Tibial nerve (tissue), 4 donors: ENCODE measurements at regions not wholly inside any gene's neighbourhood (a gene's known extent, or its start where the extent isn't known, plus 50 kb on each side); places are given as distances from the start of the nearest gene placed in this dataset.

ENCODE experiments used
- DNase-seq, 2 donors: peaks; one replicate each; pipeline ENCODE4 v3.0.0-alpha.2; 2019; ENCODE audit warnings: low spot score in 2 of 2
- H3K27ac ChIP-seq, 4 donors: fragments of 200-600 bp; sonication (generic) in 3 of 4; one replicate each; pipeline ENCODE4 v1.5.1; 2017 to 2019; ENCODE audit warnings: mild to moderate bottlenecking in 1 of 4
- H3K27me3 ChIP-seq, 2 donors: fragments of 200-600 bp; sonication (generic) in 1 of 2; one replicate each; pipeline versions ENCODE4 v1.5.1 to v1.6.0; 2017 to 2019
- H3K36me3 ChIP-seq, 3 donors: fragments of 200-600 bp; sonication (generic); one replicate each; pipeline ENCODE4 v1.5.1; 2018 to 2019
- H3K4me1 ChIP-seq, 4 donors: fragments of 200-600 bp; sonication (generic) in 3 of 4; one replicate each; pipeline ENCODE4 v1.5.1; 2017 to 2019
- H3K4me3 ChIP-seq, 4 donors: fragments of 200-600 bp; sonication (generic) in 3 of 4; one replicate each; pipeline ENCODE4 v1.5.1; 2017 to 2019; ENCODE audit warnings: mild to moderate bottlenecking in 1 of 4, moderate library complexity in 1 of 4
- H3K9me3 ChIP-seq, 4 donors: fragments of 200-600 bp; sonication (generic) in 3 of 4; one replicate each; pipeline ENCODE4 v1.5.1; 2017 to 2019
- EP300 ChIP-seq, 2 donors: sonication (generic); formaldehyde crosslinking; IDR thresholded peaks; one replicate each; pipeline ENCODE4 v1.6.1; 2017; ENCODE audit warnings: antibody characterized with exemption in 2 of 2, mild to moderate bottlenecking in 1 of 2
- POLR2A ChIP-seq, 2 donors: fragments of 450-650 bp; IDR thresholded peaks; one replicate each; pipeline ENCODE4 v1.6.1; 2017; ENCODE audit warnings: antibody characterized with exemption in 2 of 2, mild to moderate bottlenecking in 2 of 2, moderate library complexity in 2 of 2
- WGBS, 2 donors: methylation state at CpG; one replicate each; pipeline ENCODE4 v1.1.5; 2018; 5-methylcytosine and 5-hydroxymethylcytosine counted together
- TF ChIP-seq, protein P1 (sequence below), 5 experiments: fragments of 200-600 bp in 3 of 5; fragments of 450-650 bp in 2 of 5; sonication (generic) in 3 of 5; IDR thresholded peaks; one replicate each; pipeline ENCODE4 v1.5.1; 2016 to 2019; ENCODE audit warnings: antibody characterized with exemption in 5 of 5, mild to moderate bottlenecking in 3 of 5, moderate library complexity in 2 of 5

DNA sequence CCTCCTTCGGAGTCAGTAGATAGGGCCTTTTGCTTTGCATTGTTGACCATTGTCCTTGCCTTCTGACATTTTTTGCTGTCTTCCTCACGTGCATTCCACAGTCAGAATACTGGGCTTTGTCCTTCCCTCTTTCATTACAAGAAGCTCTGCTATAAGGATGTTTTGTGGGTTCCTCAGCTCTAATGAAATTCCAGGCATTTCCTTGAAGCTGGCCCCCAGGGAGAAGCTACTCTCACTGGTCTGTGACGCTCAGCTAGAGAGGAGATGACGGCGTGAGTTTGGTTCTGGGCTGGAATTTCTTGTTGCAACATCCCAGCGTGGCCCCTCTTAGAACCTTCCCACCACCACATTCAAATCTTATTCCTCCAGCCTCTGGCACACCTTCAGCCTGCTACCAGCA lies 210.2 kb downstream of the TJP1 start:
- DNase-seq = no peak
- TF ChIP-seq POLR2A (IDR thresholded peaks at IDR 0.05) (no peak), EP300 (IDR thresholded peaks at IDR 0.05) (no peak)
- TF ChIP-seq, protein P1, sequence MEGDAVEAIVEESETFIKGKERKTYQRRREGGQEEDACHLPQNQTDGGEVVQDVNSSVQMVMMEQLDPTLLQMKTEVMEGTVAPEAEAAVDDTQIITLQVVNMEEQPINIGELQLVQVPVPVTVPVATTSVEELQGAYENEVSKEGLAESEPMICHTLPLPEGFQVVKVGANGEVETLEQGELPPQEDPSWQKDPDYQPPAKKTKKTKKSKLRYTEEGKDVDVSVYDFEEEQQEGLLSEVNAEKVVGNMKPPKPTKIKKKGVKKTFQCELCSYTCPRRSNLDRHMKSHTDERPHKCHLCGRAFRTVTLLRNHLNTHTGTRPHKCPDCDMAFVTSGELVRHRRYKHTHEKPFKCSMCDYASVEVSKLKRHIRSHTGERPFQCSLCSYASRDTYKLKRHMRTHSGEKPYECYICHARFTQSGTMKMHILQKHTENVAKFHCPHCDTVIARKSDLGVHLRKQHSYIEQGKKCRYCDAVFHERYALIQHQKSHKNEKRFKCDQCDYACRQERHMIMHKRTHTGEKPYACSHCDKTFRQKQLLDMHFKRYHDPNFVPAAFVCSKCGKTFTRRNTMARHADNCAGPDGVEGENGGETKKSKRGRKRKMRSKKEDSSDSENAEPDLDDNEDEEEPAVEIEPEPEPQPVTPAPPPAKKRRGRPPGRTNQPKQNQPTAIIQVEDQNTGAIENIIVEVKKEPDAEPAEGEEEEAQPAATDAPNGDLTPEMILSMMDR (IDR thresholded peaks at IDR 0.05) = no peak
- no peaks in the 10 kb centered on the region for H3K4me1 ChIP-seq
- H3K9me3 ChIP-seq = no peaks in the 10 kb centered on the region
- no peaks in the 10 kb centered on the region for H3K36me3 ChIP-seq
- WGBS, 2 donors = 12 to 22% methylated on average over 6 of the region's 6 CpGs
- H3K27ac ChIP-seq = no peak overlapping the region
- no peak overlapping the region for H3K4me3 ChIP-seq
- H3K27me3 ChIP-seq = peaks cover 0 to 4% of the 10 kb centered on the region in 2 donors

DNA sequence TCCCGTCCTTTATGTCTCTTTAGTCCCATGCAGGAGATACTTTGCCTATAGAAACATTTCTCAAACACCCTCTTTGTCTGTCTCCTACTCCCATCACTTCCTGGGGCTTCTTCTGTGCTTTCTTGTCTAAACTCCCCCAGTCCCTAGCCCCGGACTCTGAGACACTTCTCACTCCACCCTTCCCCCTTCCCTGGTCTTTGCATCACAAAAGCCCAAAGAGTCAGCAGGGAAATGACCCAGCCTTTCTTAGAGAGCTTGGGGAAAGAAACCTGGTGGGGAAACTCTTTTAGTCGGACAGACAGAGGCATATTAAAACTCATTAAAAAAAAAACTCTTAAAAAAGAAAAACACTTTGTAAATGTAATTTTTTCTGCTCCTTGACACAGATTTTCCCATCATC lies 211.2 kb downstream of the TJP1 start:
- DNase-seq = no peak
- Histone ChIP-seq H3K9me3 (no peaks in the 10 kb centered on the region), H3K4me3 (no peak overlapping the region), H3K27ac (no peak overlapping the region), H3K36me3 (no peaks in the 10 kb centered on the region), H3K4me1 (no peaks in the 10 kb centered on the region), H3K27me3 (peaks cover 0 to 4% of the 10 kb centered on the region in 2 donors)
- no peak for TF ChIP-seq EP300 (IDR thresholded peaks at IDR 0.05)
- TF ChIP-seq POLR2A (IDR thresholded peaks at IDR 0.05) = no peak
- TF ChIP-seq, protein P1 (IDR thresholded peaks at IDR 0.05) = no peak
- WGBS, 2 donors = 36 to 41% methylated on average over 3 of the region's 3 CpGs

DNA sequence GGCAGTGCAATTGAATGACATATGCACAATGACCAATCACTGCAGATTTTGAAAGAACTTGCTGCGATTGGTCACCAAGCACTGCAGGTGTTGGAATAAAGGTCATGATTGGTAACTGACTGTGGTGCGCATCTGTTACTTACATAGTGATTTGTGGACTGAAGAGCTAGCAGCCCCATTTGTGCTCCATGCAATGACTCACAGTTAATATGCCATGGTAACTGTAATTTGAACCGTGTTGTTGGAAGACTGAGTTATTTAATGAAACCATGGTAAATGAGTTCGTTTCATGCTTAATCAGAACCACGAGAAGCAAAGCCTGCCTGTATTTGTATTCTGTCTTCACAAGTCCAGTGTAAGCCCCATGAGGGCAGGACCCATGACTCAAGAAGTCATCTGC lies 220.5 kb downstream of the TJP1 start:
- H3K27ac ChIP-seq = no peak overlapping the region
- no peaks in the 10 kb centered on the region for H3K36me3 ChIP-seq
- WGBS, 2 donors = 87 to 89% methylated on average over 5 of the region's 5 CpGs
- no peak for TF ChIP-seq EP300 (IDR thresholded peaks at IDR 0.05)
- TF ChIP-seq, protein P1 (IDR thresholded peaks at IDR 0.05) = no peak
- TF ChIP-seq POLR2A (IDR thresholded peaks at IDR 0.05) = no peak
- no peak overlapping the region for H3K4me3 ChIP-seq
- DNase-seq = no peak
- H3K9me3 ChIP-seq = no peaks in the 10 kb centered on the region
- no peaks in the 10 kb centered on the region for H3K4me1 ChIP-seq
- no peaks in the 10 kb centered on the region for H3K27me3 ChIP-seq

DNA sequence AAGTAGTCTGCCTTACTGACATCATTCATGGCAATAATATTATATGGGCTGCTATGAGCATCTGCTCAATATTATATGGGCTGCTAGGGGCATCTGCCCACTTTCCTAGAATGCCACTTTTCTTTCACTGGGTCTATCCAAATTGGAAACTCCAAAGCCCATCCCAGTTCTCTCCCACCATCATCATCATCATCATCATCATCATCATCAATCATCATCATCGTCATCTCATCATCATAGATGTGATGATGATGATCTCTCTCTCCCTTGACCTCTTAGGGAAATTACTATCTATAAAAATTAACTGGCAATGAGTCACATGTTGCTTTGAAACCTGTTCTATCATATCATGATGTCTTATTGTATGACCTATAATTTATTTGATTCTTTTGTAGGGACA lies 222.0 kb downstream of the TJP1 start:
- no peak for DNase-seq
- TF ChIP-seq POLR2A (IDR thresholded peaks at IDR 0.05) (no peak), EP300 (IDR thresholded peaks at IDR 0.05) (no peak)
- TF ChIP-seq, protein P1 (IDR thresholded peaks at IDR 0.05) = no peak
- H3K36me3 ChIP-seq = no peaks in the 10 kb centered on the region
- H3K9me3 ChIP-seq = no peaks in the 10 kb centered on the region
- H3K27ac ChIP-seq = no peak overlapping the region
- no peaks in the 10 kb centered on the region for H3K4me1 ChIP-seq
- WGBS, 2 donors = 77 to 94% methylated on average over 1 of the region's 1 CpG
- H3K27me3 ChIP-seq = no peaks in the 10 kb centered on the region
- no peak overlapping the region for H3K4me3 ChIP-seq

DNA sequence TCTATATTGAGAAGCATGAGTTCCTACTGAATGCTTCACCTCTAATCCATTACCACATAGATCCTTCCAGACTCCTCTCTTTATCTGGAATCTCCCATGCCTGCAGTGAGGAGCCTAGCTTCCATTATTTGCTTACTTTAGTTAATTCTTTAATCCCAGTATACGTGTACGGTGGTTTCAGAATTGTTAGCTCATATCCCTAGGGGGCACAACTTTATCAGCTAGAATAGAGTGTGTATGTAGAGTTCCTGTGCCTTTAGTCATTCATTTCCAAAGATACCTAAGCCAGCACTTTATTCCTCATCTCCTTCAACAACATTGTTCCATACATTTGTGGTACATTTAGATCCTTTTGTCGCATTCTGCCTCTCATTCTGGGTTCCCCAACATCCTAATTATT lies 226.0 kb downstream of the TJP1 start:
- WGBS, 2 donors = 44 to 64% methylated on average over 3 of the region's 3 CpGs
- Histone ChIP-seq H3K36me3 (no peaks in the 10 kb centered on the region), H3K27me3 (no peaks in the 10 kb centered on the region), H3K4me1 (no peaks in the 10 kb centered on the region), H3K9me3 (no peaks in the 10 kb centered on the region), H3K4me3 (no peak overlapping the region), H3K27ac (no peak overlapping the region)
- no peak for DNase-seq
- TF ChIP-seq POLR2A (IDR thresholded peaks at IDR 0.05) (no peak), EP300 (IDR thresholded peaks at IDR 0.05) (no peak)
- TF ChIP-seq, protein P1 (IDR thresholded peaks at IDR 0.05) = no peak
